ENCODE measurements at regions not wholly inside any gene's neighbourhood (a gene's known extent, or its start where the extent isn't known, plus 50 kb on each side); places are given as distances from the start of the nearest gene placed in this dataset.

- no peak for DNase-seq
- H3K4me3 ChIP-seq = no peak overlapping the region
- no peaks in the 10 kb centered on the region for H3K4me1 ChIP-seq (replicated peaks in 1 of 2)
- no peaks in the 10 kb centered on the region for H3K27me3 ChIP-seq
- H3K9me3 ChIP-seq (replicated peaks in 1 of 3) = no peaks in the 10 kb centered on the region
- TF ChIP-seq, protein P1, sequence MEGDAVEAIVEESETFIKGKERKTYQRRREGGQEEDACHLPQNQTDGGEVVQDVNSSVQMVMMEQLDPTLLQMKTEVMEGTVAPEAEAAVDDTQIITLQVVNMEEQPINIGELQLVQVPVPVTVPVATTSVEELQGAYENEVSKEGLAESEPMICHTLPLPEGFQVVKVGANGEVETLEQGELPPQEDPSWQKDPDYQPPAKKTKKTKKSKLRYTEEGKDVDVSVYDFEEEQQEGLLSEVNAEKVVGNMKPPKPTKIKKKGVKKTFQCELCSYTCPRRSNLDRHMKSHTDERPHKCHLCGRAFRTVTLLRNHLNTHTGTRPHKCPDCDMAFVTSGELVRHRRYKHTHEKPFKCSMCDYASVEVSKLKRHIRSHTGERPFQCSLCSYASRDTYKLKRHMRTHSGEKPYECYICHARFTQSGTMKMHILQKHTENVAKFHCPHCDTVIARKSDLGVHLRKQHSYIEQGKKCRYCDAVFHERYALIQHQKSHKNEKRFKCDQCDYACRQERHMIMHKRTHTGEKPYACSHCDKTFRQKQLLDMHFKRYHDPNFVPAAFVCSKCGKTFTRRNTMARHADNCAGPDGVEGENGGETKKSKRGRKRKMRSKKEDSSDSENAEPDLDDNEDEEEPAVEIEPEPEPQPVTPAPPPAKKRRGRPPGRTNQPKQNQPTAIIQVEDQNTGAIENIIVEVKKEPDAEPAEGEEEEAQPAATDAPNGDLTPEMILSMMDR (IDR thresholded peaks at IDR 0.05) = no peak
- TF ChIP-seq POLR2A (IDR thresholded peaks at IDR 0.05) = no peak
- no peaks in the 10 kb centered on the region for H3K36me3 ChIP-seq (replicated peaks in 1 of 2)
- intact Hi-C loops (cut with DNase I) = no loop called here
- no peak overlapping the region for H3K27ac ChIP-seq
Observed at GRCh38 chr6:55052846-55053245, 121.5 kb upstream of the HCRTR2 start.

GRCh38 chr6:55058682-55059081 is 115.6 kb upstream of the HCRTR2 start:
- no peak overlapping the region for H3K27ac ChIP-seq
- H3K27me3 ChIP-seq = no peaks in the 10 kb centered on the region
- H3K4me3 ChIP-seq = no peak overlapping the region
- TF ChIP-seq POLR2A (IDR thresholded peaks at IDR 0.05) = no peak
- TF ChIP-seq, protein P1 (IDR thresholded peaks at IDR 0.05) = no peak
- intact Hi-C loops (cut with DNase I) = no loop called here
- H3K4me1 ChIP-seq (replicated peaks in 1 of 2) = no peaks in the 10 kb centered on the region
- H3K9me3 ChIP-seq (replicated peaks in 1 of 3) = peaks cover 0 to 3% (median 0%) of the 10 kb centered on the region in 3 donors
- DNase-seq = no peak
- H3K36me3 ChIP-seq (replicated peaks in 1 of 2) = no peaks in the 10 kb centered on the region

GRCh38 chr6:55064711-55065420 is 109.4 kb upstream of the HCRTR2 start:
- Histone ChIP-seq H3K9me3 (replicated peaks in 1 of 3) (peaks cover 0 to 8% (median 0%) of the 10 kb centered on the region in 3 donors), H3K36me3 (replicated peaks in 1 of 2) (no peaks in the 10 kb centered on the region), H3K27me3 (no peaks in the 10 kb centered on the region), H3K4me1 (replicated peaks in 1 of 2) (no peaks in the 10 kb centered on the region), H3K4me3 (no peak overlapping the region), H3K27ac (no peak overlapping the region)
- TF ChIP-seq, protein P1 (IDR thresholded peaks at IDR 0.05) = no peak
- TF ChIP-seq POLR2A (IDR thresholded peaks at IDR 0.05) = no peak
- intact Hi-C loops (cut with DNase I) = loop anchor here in 1 of 2 donors (10.0 kb wide), 1 partner anchor 1080 kb away; no protein-coding TSS in a partner anchor
- 61 to 92% (median 85%) methylated on average over 3 of the region's 3 CpGs for WGBS, 4 donors
- DNase-seq = no peak

DNA sequence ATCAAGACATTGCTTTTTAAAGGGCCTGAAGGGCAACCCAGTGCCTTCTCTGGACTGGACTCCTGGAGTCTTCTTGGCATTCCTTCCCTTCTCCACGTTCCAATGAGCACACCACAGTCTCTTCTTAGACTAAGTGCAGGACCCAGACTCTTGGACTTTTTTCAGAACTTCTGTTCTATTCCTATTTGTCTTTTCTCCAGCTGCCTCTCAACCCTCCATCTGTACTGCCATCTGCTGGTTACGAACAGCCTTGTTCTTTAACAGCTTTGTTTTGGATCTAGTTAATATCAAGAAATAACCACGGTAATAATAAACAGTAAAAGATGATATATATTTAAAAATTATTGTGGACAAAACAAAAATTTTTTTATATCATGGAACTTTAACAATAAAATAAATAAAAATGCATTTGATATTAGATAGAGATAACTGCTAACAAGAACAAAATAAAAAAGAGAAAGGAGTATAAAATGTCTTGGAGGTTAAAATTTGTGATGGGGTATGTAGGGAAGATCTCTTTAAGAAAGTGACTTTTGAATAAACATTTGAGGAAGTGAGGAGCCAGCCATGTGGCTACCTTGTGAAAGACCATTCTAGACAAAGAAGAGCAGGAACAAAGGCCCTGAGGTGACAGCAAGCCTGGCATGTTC is 105.1 kb upstream of the HCRTR2 start:
- peaks cover 0 to 4% (median 0%) of the 10 kb centered on the region in 3 donors for H3K9me3 ChIP-seq (replicated peaks in 1 of 3)
- H3K4me3 ChIP-seq = no peak overlapping the region
- TF ChIP-seq, protein P1 (IDR thresholded peaks at IDR 0.05) = peak; percentile 20 to 63 (median 47)
- TF ChIP-seq POLR2A (IDR thresholded peaks at IDR 0.05) = no peak
- intact Hi-C loops (cut with DNase I) = loop anchor here in 1 of 2 donors (10.0 kb wide), 1 partner anchor 1084 kb away; no protein-coding TSS in a partner anchor
- 18 to 23% (median 22%) methylated on average over 3 of the region's 3 CpGs for WGBS, 4 donors
- DNase-seq = peak in 6 of 7 donors; percentile 12 to 59 (median 26)
- no peak overlapping the region for H3K27ac ChIP-seq
- no peaks in the 10 kb centered on the region for H3K27me3 ChIP-seq
- no peaks in the 10 kb centered on the region for H3K4me1 ChIP-seq (replicated peaks in 1 of 2)
- H3K36me3 ChIP-seq (replicated peaks in 1 of 2) = no peaks in the 10 kb centered on the region
